Urothelium cell line (cell line): ENCODE measurements at regions not wholly inside any gene's neighbourhood (a gene's known extent, or its start where the extent isn't known, plus 50 kb on each side); places are given as distances from the start of the nearest gene placed in this dataset.

Experiments
- DNase-seq: peaks from one replicate; pipeline ENCODE4 v3.0.0; 2011; ENCODE audit warnings: low spot score, mixed read lengths
- FAIRE-seq: peaks from 2 replicates; lab custom pipeline; 2011; peaks lifted over from hg19 to GRCh38; lab: Jason Lieb, UNC

DNA sequence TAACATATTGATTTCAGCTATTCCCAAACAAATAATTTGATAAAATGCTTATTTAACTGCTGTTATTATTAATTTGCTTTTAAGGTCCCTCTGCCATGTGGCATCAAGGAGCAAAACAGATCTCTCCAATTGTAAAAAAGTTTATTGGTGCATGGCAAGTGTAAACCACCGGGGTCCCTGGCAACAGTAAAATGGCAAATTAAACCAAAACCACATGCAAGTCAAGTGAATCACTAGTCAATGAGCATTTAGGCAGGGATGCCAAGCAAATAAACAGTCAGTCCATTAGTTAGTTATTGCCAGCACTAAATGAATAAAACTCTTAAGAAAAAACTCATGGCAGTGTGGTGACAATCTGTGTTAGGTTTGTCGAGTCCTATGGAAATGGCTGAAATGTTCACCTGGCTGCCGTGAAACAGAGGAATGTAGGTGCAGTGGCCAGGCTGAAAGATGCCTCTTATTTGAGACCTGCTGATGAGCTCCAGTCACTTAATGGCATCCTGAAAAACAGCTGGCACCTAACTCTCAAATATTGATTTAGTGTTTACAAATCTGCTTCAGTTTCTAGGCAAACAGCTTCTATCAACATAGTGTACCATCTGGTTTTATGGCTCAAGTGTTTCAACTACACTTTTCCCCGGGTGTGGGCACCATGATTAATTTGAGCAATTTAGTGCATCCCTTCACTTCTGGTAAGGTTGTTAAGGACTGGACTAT is 296.5 kb upstream of the ITGA1 start:
- FAIRE-seq (no peak), DNase-seq (no peak)

DNA sequence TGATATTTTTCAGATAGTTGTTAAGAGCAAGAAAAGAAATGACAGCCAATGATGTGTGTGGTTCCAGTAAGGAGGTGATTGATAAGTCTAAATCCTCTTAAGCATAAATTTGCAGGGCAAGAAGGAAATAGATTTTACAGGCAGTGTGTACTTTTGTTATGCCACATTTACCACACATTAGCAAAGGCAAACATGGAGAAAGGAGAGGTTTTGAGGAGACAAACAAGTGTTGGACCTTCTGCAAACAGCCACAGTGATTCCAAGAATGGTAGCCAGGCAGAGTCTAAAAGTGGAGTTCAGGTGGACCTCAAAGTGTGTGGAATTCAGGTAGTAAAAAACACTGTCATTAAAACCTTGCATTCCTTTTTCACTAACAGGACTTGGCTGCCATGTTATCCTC is 295.9 kb upstream of the ITGA1 start:
- DNase-seq (no peak), FAIRE-seq (no peak)

DNA sequence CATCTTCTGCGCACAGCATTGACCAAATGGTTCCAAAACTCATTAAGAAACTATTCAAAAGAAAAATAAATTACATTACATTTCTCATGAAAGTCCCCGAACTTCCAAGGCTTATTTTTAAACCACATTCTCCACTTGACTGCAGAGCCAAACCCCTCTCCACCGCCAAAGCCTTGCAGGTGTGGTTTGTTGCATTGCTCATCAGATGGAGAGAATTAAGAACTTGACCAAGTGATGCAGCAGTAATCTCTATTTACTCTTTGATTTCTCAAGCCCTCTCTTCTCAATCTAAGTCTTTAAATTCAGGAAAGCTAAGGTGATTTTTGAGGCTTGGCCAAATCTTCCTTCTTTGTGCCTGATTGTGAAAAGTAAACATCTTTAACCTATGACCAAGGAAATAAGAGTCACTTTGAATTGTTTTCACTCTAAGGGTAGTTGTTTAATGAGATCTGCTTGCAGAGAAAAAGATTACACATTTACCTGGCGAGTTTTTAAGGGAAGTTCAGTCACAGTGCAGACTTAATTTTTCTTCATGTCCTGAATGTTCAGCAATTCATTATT is 290.5 kb upstream of the ITGA1 start:
- DNase-seq, result no peak

DNA sequence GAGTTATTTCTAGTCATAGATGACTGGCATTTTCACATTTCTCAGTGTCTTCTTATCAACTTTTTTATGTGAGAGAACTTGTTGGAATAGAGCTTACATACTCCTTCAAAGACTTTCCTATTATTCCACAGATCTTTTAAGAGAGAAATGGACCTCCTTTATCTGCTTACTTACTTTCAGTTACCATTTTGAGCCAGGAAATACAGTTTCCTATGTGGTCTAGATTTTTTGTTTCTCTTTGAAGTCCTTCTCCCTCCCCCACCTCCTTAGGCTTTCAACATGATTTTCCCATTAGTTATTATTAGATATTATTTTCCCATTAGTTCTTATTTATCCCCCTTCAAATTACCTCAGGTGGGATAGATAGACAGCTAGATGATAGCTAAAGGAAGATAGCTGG is 289.1 kb upstream of the ITGA1 start:
- FAIRE-seq (no peak), DNase-seq (no peak)

More for the DNA sequence above, 290.5 kb upstream of the ITGA1 start:
- no peak for FAIRE-seq

DNA sequence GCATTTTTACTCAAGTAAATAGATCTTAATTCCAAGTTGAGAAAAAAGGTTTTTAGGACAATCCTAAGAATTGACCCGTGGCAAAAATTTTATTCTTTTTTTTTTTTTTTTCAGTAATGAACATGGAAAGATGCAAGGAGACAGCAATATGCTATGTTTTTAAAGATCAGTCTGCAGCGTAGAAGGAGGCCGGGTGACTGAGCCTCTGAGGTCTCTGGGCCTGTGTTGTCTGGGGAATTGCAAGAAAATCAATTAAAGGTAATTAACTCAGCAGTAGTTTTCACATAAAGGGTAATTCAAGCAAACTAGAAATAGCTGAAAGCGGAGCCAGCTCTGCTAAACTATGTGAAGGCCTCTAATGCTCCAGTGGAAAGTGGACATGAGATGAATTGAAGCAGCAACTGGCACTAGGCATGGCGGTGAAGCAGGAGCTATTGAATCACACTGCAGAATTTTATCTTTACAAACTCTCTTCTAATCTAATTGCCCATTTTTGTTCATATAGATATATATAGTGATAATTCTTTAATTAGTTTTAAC is 285.2 kb upstream of the ITGA1 start:
- FAIRE-seq, result no peak

DNA sequence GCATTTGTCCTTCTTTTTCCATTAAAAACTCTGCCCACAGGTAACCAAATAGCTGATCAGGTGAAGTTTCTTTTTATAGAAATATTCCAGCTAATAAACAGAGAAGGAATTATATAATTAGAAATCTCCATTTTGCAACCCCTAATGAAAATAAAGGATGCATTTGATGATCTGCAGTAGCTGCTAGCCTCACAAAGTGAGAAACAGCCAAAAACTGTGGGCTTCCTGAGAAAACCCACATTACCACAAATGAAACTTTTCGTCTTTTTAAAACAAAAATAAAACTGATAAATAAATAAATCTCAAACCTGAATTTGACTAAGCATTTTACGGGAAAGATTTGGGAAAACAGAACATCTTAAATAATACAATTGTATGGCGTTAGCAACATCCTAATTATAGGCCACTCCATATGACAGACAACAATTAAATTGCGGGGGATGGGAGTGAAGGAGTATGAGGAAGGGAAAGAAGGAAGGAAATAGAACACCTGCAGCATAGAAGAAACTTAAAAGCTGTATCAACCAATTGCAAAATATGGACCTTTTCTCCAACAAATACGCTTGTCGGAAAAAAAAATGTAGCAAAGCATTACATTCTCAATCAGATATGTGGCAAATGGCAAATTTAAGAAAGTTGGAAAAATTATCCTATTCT is 283.0 kb upstream of the ITGA1 start:
- DNase-seq (no peak), FAIRE-seq (no peak)

More for the DNA sequence above, 285.2 kb upstream of the ITGA1 start:
- DNase-seq, result no peak

DNA sequence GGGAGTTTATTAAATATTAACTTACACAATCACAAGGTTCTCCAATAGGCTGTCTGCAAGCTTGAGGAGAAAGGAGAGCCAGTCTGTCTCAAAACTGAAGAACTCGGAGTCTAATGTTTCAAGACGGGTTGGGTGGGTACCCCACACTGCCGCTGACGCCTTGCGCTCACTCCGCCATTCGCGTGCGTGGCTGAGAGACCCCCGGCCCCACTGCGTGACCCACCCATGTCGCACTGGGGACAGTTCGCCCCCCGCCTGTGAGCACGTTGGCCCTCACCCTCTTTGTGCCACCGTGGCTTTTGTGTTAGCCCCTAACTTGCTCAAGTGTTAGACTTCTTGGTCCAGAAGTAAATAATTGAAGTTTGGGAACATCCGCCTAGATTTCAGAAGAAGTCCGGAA is 270.0 kb upstream of the ITGA1 start:
- no peak for FAIRE-seq
- DNase-seq, result no peak

DNA sequence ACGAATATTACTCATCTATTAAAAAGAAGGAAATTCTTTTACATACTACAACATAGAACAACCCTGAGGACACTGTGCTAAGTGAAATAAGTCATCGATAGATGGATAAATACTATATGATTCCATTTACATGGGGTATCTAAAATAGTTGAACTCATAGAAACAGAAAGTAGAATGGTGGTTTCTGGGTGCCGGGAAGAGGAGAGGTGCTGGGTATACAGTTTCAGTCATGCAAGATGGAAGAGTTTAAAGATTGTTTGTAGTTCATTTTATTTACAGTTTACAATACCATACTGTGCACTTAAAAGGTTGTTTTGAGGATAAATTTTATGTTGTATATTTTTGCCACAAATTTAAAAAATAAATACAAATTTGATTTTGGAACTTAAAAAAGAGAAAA is 267.5 kb upstream of the ITGA1 start:
- FAIRE-seq, result no peak
- no peak for DNase-seq

DNA sequence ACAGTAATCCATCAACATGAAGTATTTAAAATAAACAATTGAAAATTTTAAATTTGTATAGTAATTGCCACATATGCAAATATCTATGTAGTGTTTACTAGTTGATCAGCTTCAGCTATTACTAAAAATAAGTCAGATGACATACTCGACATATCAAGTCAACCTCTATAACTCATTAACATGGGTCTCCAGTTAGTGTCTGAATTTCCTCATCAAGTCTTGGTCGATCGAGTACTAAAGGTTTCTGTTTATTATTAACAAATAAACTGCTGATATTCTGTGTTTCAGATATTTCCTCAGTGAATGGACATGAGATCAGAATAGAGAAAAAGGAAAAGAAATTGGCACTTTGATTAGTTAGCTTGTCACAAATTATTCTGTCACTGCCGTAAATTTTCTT is 266.5 kb upstream of the ITGA1 start:
- FAIRE-seq, result no peak
- DNase-seq, result no peak

DNA sequence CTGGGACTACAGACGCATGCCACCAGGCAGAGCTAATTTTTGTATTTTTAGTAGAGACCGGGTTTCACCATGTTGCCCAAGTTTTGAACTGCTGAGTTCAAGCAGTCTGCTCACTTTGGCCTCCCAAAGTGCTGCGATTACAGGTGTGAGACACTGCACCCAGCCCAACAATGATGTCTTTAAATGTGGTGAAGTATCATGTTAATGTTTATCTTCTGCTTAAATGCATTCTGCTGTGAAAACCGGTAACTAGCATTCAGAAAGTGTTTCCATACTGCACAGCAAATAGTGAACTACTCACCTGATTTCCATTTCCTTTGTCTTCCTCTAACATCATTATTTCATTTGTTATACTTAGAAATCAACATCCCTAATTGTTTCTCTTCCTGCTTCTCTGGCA is 264.0 kb upstream of the ITGA1 start:
- DNase-seq, result no peak
- FAIRE-seq, result no peak

DNA sequence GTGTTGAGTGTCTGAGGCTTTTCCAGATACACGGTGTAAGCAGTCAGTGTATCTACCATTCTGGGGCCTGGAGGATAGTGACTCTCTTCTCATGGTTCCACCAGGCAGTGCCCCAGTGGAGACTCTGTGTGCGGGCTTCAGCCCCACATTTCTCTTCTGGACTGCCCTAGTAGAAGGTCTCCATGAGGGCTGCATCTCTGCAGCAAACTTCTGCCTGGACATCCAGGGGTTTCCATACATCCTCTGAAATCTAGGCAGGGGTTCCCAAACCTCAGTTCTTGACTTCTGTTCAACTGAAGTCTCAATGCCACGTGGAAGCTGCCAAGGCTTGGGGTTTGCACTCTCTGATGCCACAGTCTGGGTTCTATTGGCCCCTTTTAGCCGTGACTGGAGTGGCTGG is 256.6 kb upstream of the ITGA1 start:
- DNase-seq (no peak), FAIRE-seq (no peak)

DNA sequence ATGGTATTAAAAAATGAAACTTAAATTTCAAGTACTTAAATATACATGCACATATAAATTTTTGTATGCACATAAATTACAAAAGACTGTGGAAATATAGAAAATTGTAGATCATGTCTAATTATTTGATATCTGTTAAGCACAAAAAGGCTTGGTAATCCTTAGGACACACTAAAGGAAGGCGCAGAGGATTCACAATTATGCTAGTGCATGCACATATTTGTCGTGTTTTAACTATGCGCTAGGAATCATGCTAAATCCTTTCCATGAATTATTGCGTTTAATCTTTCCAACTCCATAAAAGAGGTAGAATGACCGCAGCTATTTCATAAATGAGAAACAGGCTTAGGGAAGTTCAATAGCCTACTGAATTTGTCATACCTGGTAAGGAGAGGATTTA is 244.1 kb upstream of the ITGA1 start:
- no peak for FAIRE-seq
- no peak for DNase-seq

DNA sequence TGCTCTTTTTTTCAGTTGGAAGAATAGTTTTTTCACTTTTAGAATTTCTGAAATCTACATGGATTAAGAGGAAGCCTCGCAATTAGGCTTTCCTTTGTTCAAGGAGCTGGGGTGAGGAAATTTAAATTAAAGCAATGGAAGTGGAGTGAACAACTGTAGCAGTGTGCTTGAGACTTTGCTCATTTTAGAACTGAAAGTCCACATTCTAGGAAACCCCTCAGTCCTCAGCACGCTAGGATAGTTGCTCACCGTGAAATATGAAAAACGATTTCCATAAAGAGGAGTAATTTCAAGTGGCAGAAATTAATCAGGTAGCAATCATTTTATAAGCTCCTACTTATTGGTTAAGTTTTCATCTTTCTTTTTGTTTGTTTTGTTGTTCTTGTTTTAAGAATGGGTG is 243.0 kb upstream of the ITGA1 start:
- DNase-seq, result no peak

DNA sequence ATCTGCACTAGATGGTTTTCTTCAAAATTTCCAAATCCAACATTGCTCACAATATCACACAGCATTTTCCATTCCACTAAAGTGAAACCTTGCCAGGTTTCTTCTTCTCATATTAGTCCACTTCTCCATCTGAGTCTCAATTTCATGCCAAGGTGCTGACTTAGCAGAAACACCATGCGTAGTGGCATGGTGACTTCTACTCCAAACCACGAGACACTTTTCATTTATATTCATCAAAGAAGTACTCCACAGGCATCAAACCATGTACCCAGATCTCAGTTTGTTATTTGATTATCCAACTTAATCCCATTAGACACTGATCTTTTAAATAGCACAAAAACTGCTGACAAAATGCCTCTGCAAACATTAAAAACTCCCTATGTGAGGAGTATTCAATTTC is 233.4 kb upstream of the ITGA1 start:
- DNase-seq (no peak), FAIRE-seq (no peak)

More for the DNA sequence above, 243.0 kb upstream of the ITGA1 start:
- FAIRE-seq, result no peak

DNA sequence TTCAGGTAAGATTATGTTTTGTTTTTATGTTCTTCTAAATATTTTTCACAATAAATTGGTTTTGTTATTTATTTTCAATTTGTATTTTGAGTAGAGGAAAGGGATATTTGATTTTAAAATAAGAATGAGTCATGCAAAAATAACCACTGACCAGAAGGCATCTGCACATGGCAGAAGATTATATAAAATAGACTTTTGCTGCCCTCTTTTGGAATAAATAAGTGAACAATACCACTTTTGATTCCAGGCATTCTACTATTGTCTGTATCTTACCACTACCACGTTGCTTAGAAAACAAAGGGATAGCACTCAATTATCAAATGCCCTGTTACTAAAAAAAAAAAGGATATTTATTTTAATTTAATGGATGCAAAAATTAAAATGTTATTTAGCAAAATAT is 227.3 kb upstream of the ITGA1 start:
- peak; percentile 26 for DNase-seq
- FAIRE-seq, result no peak

DNA sequence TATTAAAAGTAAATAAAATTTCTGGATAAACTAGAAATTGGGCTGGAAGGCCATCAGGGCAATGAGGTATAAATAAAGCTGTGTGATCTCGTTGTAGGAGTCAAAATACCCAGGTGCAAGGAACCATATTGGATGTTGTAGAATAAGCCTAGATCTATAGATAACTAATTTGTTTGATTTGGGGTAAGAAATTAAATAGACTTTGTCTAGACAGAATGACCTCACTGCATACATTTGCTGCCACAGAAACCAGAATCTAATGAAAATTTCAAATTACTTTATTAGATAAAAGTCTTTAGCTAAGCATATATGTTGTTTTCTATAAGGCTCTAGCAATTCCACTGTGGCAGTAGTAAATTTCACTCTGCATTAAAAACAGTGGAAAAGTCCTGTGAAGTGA is 225.2 kb upstream of the ITGA1 start:
- FAIRE-seq, result no peak
- DNase-seq, result no peak

DNA sequence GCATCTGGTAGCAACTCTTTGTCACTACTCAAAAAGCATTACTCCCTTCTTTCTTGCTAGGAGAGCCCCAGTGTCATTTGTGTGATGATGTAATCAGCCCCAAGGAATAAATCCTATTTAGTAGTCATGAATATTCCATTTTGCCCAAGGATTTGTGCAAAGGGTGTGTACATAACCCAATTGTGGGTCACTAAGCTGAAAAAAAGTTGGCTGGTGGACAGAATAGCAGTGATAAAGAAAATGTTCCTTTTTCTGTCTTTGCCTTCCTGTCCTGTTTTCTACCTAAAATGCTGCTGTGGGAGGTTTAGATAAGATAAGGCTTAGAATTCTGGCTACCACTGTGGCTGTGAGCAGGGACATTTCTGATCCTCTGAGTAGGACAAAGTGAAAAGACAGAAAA is 223.1 kb upstream of the ITGA1 start:
- FAIRE-seq, result no peak
- DNase-seq, result no peak

DNA sequence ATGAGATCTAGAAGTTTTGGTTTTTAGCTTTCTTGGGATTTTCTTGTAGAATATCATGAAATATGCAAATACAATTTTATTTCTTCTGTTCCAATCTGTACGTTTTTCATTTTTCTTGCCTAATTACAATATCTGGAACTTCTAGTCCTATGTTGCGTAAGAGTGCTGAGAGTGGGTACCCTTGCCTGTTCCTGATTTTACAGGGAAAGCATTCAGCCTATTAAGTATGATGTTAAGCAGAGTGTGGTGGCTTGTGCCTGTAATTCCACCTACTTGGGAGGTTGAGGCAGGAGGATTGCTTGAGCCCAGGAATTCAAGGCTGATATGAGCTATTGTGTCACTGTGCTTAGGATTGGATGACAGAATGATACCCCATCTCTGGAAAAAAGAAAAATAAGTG is 210.2 kb upstream of the ITGA1 start:
- FAIRE-seq (no peak), DNase-seq (no peak)

DNA sequence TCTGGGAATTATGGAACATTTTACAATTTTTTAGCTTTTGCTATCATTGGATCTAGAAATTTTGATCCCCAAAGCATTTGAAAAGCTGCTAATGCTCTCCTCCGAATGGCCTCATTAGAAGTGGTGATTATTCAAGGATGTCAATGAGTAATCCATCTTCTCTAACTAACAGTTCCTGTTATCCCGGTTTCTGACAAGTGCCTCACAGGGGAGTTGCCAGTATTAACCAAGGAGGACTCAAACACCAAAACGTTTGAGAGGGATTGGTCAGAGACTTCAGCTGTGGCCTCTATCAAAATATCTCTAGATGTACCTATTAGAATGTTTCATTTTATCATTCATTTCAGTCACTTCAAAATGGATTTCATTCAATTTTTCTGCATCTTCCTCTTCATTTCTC is 208.3 kb upstream of the ITGA1 start:
- FAIRE-seq (no peak), DNase-seq (no peak)

DNA sequence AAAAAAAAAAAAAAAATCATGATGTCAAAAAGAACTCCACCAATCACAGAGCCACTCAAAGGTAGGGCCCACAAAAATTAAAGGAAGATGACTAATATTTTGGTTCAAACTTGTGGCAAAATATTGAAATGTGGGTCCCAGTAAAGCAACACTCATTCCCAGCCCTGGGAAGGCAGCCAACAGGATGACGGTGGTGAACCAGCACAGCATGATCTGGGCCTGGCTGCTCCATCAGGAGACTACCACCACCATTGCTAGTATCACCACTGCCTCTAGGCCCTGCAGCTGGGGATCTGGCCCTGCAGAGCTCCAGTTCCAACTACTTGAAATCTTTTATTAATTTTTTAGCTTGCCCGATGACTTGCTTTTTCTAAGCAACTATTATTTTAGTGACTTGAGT is 206.8 kb upstream of the ITGA1 start:
- peak; percentile 11 for DNase-seq
- no peak for FAIRE-seq

DNA sequence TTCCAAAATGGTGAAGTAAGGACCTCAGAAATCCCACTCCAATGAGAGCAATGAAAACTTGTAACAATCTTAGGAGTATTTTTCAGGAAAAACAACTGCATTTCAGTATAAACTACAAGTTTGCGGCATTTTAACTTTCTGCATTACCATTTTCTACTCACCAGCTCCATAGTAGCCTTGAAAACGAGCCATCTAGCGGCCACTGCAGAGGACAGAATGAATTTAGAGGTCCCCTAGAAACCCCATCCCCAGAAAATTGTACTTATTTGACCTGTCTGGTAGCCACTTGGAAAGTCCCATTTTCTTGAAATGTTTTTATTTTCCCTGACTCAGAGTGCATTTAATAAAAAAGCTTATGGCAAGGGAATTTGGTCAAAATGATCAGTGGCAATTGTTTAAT is 205.4 kb upstream of the ITGA1 start:
- no peak for FAIRE-seq
- no peak for DNase-seq

DNA sequence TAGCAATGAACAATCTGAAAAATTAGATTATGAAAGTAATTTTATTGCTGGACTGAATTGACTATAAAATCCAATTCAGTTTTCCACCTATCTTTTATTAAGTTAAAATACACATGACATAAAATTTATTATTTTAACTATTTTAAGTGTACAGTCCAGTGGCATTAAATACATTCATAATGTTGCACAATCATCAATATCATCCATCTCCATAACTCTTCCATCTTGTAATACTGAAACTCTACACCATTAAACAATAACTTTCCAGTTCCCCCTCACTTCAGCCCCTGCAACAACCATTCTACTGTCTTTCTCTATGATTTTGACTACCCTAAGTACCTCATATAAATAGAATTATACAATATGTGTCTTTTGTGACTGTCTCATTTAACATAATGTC is 200.6 kb upstream of the ITGA1 start:
- no peak for FAIRE-seq
- no peak for DNase-seq
